Smooth muscle cell of the brain vasculature (primary cell): ENCODE measurements at regions not wholly inside any gene's neighbourhood (a gene's known extent, or its start where the extent isn't known, plus 50 kb on each side); places are given as distances from the start of the nearest gene placed in this dataset.

Experiments
- DNase-seq: peaks from one replicate; pipeline ENCODE4 v3.0.0-alpha.2; 2012; ENCODE audit warnings: low read depth, low spot score

GRCh38 chr5:61953913-61954312 is 352.1 kb upstream of the KIF2A start:
- DNase-seq = no peak

- DNase-seq = no peak
Measured at GRCh38 chr5:61964201-61964600, 341.8 kb upstream of the KIF2A start.

- DNase-seq = no peak
Measured at GRCh38 chr5:61965069-61965468, 340.9 kb upstream of the KIF2A start.

GRCh38 chr5:61965490-61965889 is 340.5 kb upstream of the KIF2A start:
- DNase-seq = no peak

- DNase-seq = no peak
Measured at GRCh38 chr5:61966296-61966955, 339.6 kb upstream of the KIF2A start.

GRCh38 chr5:61966997-61967396 is 339.0 kb upstream of the KIF2A start:
- no peak for DNase-seq

- DNase-seq = no peak
Measured at GRCh38 chr5:61967681-61968080, 338.3 kb upstream of the KIF2A start.

- no peak for DNase-seq
Measured at GRCh38 chr5:61969347-61969746, 336.7 kb upstream of the KIF2A start.

- no peak for DNase-seq
Measured at GRCh38 chr5:61969755-61970154, 336.3 kb upstream of the KIF2A start.

GRCh38 chr5:61970218-61970617 is 335.8 kb upstream of the KIF2A start:
- DNase-seq = no peak

GRCh38 chr5:61974680-61975079 is 331.3 kb upstream of the KIF2A start:
- DNase-seq = no peak

GRCh38 chr5:61981886-61982285 is 324.1 kb upstream of the KIF2A start:
- no peak for DNase-seq

GRCh38 chr5:61991430-61991829 is 314.6 kb upstream of the KIF2A start:
- no peak for DNase-seq

- no peak for DNase-seq
Measured at GRCh38 chr5:61991866-61992265, 314.1 kb upstream of the KIF2A start.

GRCh38 chr5:61993295-61993927 is 312.6 kb upstream of the KIF2A start:
- DNase-seq = no peak

GRCh38 chr5:61994171-61994570 is 311.8 kb upstream of the KIF2A start:
- DNase-seq = no peak

- DNase-seq = no peak
Measured at GRCh38 chr5:61995486-61995885, 310.5 kb upstream of the KIF2A start.

- no peak for DNase-seq
Measured at GRCh38 chr5:61999371-61999770, 306.6 kb upstream of the KIF2A start.

GRCh38 chr5:62000646-62001045 is 305.4 kb upstream of the KIF2A start:
- DNase-seq = no peak

GRCh38 chr5:62001640-62002039 is 304.4 kb upstream of the KIF2A start:
- no peak for DNase-seq

- no peak for DNase-seq
Measured at GRCh38 chr5:62002436-62002835, 303.6 kb upstream of the KIF2A start.

GRCh38 chr5:62005551-62005950 is 300.5 kb upstream of the KIF2A start:
- no peak for DNase-seq

GRCh38 chr5:62007457-62007856 is 298.5 kb upstream of the KIF2A start:
- no peak for DNase-seq
